Endothelial cell of umbilical vein (primary cell): ENCODE measurements at regions not wholly inside any gene's neighbourhood (a gene's known extent, or its start where the extent isn't known, plus 50 kb on each side); places are given as distances from the start of the nearest gene placed in this dataset.

Source experiments
- BruUV-seq: library from RNA; stranded (reverse); fragments of 400-500 nt; replicated peaks from 2 replicates; lab custom pipeline; 2021; lab: Mats Ljungman, UMichigan
- CTCF ChIA-PET: fragments of 300-600, 350-600 bp; sonication (Branson Sonifier 250); formaldehyde crosslinking; loops from one replicate; lab custom pipeline; 2021; ENCODE audit warnings: antibody characterized with exemption, inconsistent platforms; lab: Charles Lee
- POLR2A ChIA-PET: fragments of 300-600, 350-600 bp; sonication (Branson Sonifier 250); formaldehyde crosslinking; loops from one replicate; lab custom pipeline; 2021; ENCODE audit warnings: antibody characterized with exemption, inconsistent platforms; lab: Charles Lee
- DNase-seq: peaks from one replicate; pipeline ENCODE4 v3.0.0-alpha.2; 2011; ENCODE audit warnings: low read depth, low spot score
- FAIRE-seq: peaks from 2 replicates; lab custom pipeline; 2011; peaks lifted over from hg19 to GRCh38; lab: Jason Lieb, UNC
- H2AFZ ChIP-seq: 2 replicates; pipeline ENCODE4 v1.6.0; 2012; ENCODE audit warnings: low read depth, low read length, control low read depth, inconsistent platforms
- H3K27ac ChIP-seq: 2 replicates; pipeline ENCODE4 v1.5.1; 2011; ENCODE audit warnings: low read depth, mild to moderate bottlenecking, control low read depth, low read length, moderate library complexity; ENCODE audit not compliant: insufficient read depth
- H3K27me3 ChIP-seq, 2 experiments: 2 replicates each; pipeline versions ENCODE4 v1.6.0 to v1.6.1; 2011; ENCODE audit warnings: low read length in 2 of 2, mixed read lengths in 1 of 2; ENCODE audit not compliant: control insufficient read depth in 2 of 2, insufficient read depth in 2 of 2
- H3K36me3 ChIP-seq, 2 experiments: 2 replicates in 1 of 2; 3 replicates in 1 of 2; pipeline ENCODE4 v1.5.1; 2011; ENCODE audit warnings: low read length in 2 of 2, mild to moderate bottlenecking in 1 of 2, moderate library complexity in 1 of 2; ENCODE audit not compliant: control insufficient read depth in 2 of 2, insufficient read depth in 2 of 2; ENCODE audit errors: extremely low read depth in 1 of 2
- H3K4me1 ChIP-seq: 3 replicates; pipeline ENCODE4 v1.5.1; 2011; ENCODE audit warnings: mild to moderate bottlenecking, low read length; ENCODE audit not compliant: control insufficient read depth, insufficient read depth; ENCODE audit errors: extremely low read depth
- H3K4me2 ChIP-seq: 2 replicates; pipeline ENCODE4 v1.6.1; 2011; ENCODE audit warnings: low read length, control low read depth, mixed read lengths; ENCODE audit not compliant: insufficient read depth
- H3K4me3 ChIP-seq, 3 experiments: fragments of 200-600 bp in 1 of 3; sonication (generic), shearing (Covaris generic) in 1 of 3; replicated peaks in 1 of 3; 2 replicates each; pipeline ENCODE4 v1.5.1; 2011 to 2016; ENCODE audit warnings: control low read depth in 3 of 3, low read length in 3 of 3, mild to moderate bottlenecking in 2 of 3, inconsistent platforms in 1 of 3, low read depth in 1 of 3, moderate library complexity in 1 of 3; ENCODE audit not compliant: insufficient read depth in 1 of 3
- H3K79me2 ChIP-seq: 2 replicates; pipeline ENCODE4 v1.6.0; 2012; ENCODE audit warnings: low read length, inconsistent platforms; ENCODE audit not compliant: control insufficient read depth, insufficient read depth
- H3K9ac ChIP-seq: replicated peaks from 2 replicates; pipeline ENCODE3; 2011; ENCODE audit warnings: low read length, control low read depth; ENCODE audit not compliant: insufficient read depth; ENCODE audit errors: extremely low read depth
- H3K9me1 ChIP-seq: replicated peaks from 3 replicates; pipeline ENCODE4 v1.6.0; 2011; ENCODE audit warnings: mild to moderate bottlenecking, low read length; ENCODE audit not compliant: control insufficient read depth, insufficient read depth; ENCODE audit errors: extremely low read depth
- H3K9me3 ChIP-seq: replicated peaks from 2 replicates; pipeline ENCODE4 v1.5.1; 2012; ENCODE audit warnings: low read length, inconsistent platforms; ENCODE audit not compliant: control insufficient read depth, insufficient read depth
- H4K20me1 ChIP-seq: replicated peaks from 2 replicates; pipeline ENCODE3; 2011; ENCODE audit warnings: mild to moderate bottlenecking, low read length; ENCODE audit not compliant: control insufficient read depth, insufficient read depth; ENCODE audit errors: extremely low read depth
- CTCF ChIP-seq, 2 donors: IDR thresholded peaks; 1 replicate in 1 of 2; 2 replicates in 1 of 2; pipeline ENCODE4 v1.5.1; 2011; ENCODE audit warnings: low read length in 2 of 2, mild to moderate bottlenecking in 2 of 2, moderate library complexity in 2 of 2, control low read depth in 1 of 2, inconsistent platforms in 1 of 2, low read depth in 1 of 2; ENCODE audit not compliant: insufficient read depth in 1 of 2; ENCODE audit errors: extremely low read depth in 1 of 2
- EZH2 ChIP-seq: IDR thresholded peaks from 2 replicates; pipeline ENCODE4 v1.6.1; 2012; ENCODE audit warnings: borderline replicate concordance, low read depth, mild to moderate bottlenecking, moderate library complexity, low read length, inconsistent platforms; ENCODE audit not compliant: severe bottlenecking
- FOS ChIP-seq: IDR thresholded peaks from 2 replicates; pipeline ENCODE4 v1.6.1; 2011; ENCODE audit warnings: mild to moderate bottlenecking, low read length, moderate library complexity, borderline replicate concordance; ENCODE audit not compliant: insufficient read depth
- GATA2 ChIP-seq: IDR thresholded peaks from 2 replicates; pipeline ENCODE4 v1.7.0; 2011; ENCODE audit warnings: low read depth, mild to moderate bottlenecking, moderate library complexity, mixed read lengths, low read length; ENCODE audit not compliant: insufficient read length, insufficient read depth
- JUN ChIP-seq: IDR thresholded peaks from 2 replicates; pipeline ENCODE4 v1.6.1; 2011; ENCODE audit warnings: borderline replicate concordance, low read depth; ENCODE audit not compliant: insufficient read length, insufficient read depth
- MAX ChIP-seq: IDR thresholded peaks from 2 replicates; pipeline ENCODE4 v1.6.1; 2011; ENCODE audit not compliant: insufficient read depth, insufficient read length
- MYC ChIP-seq: IDR thresholded peaks from one replicate; pipeline ENCODE4 v1.6.1; 2011; ENCODE audit warnings: mild to moderate bottlenecking, low read depth, low read length
- POLR2A ChIP-seq: IDR thresholded peaks from 2 replicates; pipeline ENCODE4 v1.6.1; 2012; ENCODE audit warnings: low read depth, mild to moderate bottlenecking, control low read depth, low read length
- POLR2AphosphoS5 ChIP-seq: IDR thresholded peaks from 2 replicates; pipeline ENCODE4 v1.6.1; 2012; ENCODE audit warnings: low read depth, mild to moderate bottlenecking, control low read depth, low read length, moderate library complexity; ENCODE audit not compliant: insufficient read depth
- dilution Hi-C: fragments of 300-500 bp; cut with MboI; formaldehyde crosslinking; loops from one replicate; pipeline ENCODE4 v1.15.0; 2019; ENCODE audit warnings: low sequenced_read_pairs; ENCODE audit not compliant: extremely low pct_ligation_motif_present
- intact Hi-C: fragments of 100-400 bp; cut with micrococcal nuclease; formaldehyde crosslinking; loops from one replicate; pipeline ENCODE4 v1.10.0; 2022

DNA sequence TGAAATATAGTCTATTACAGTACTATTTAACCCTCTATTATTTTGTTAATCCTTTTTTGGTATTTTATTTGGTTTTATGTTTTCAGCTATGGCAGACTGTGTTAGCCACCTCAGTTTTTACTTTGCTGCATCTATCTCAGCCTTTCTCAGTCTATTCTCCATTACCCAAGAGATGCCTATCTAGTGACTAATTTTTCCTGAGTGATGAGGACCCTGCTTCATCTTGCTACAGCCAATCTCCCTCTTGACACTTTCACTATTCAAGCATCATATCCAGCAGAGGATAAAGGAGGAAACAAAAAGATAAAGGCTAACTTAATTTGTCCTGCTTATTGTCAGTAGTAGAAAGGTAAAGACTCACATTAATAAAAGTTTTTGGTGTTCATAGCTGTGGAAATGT is 141.8 kb upstream of the NECTIN3 start:
- Histone ChIP-seq H3K27ac (no peak overlapping the region), H3K9me3 (no peaks in the 10 kb centered on the region), H3K4me2 (no peak overlapping the region), H2AFZ (no peak overlapping the region), H3K9ac (no peak overlapping the region), H3K27me3 (no peaks in the 10 kb centered on the region), H3K79me2 (no peaks in the 10 kb centered on the region), H3K36me3 (no peaks in the 10 kb centered on the region), H3K4me3 (no peak overlapping the region), H3K9me1 (no peaks in the 10 kb centered on the region), H4K20me1 (no peaks in the 10 kb centered on the region), H3K4me1 (no peaks in the 10 kb centered on the region)
- DNase-seq (no peak), FAIRE-seq (no peak)
- ChIA-PET POLR2A (no interaction called here), CTCF (interaction anchor here (1.0 kb wide), 1 partner anchor 21 kb away, joined by 3 read pairs; no protein-coding TSS in a partner anchor)
- no TSS peak for BruUV-seq
- dilution Hi-C loops (no loop called here), intact Hi-C loops (no loop called here)
- TF ChIP-seq MYC, result no peak

- Histone ChIP-seq H3K9me3 (no peaks in the 10 kb centered on the region), H3K4me3 (no peak overlapping the region), H3K9me1 (no peaks in the 10 kb centered on the region), H3K4me2 (no peak overlapping the region), H3K9ac (no peak overlapping the region), H3K27ac (no peak overlapping the region), H4K20me1 (no peaks in the 10 kb centered on the region), H3K4me1 (no peaks in the 10 kb centered on the region), H3K36me3 (no peaks in the 10 kb centered on the region), H3K27me3 (no peaks in the 10 kb centered on the region), H2AFZ (no peak overlapping the region), H3K79me2 (no peaks in the 10 kb centered on the region)
- no peak for FAIRE-seq
- CTCF ChIA-PET, result interaction anchor here (0.7 kb wide), 1 partner anchor 9 kb away, joined by 4 read pairs; no protein-coding TSS in a partner anchor
- POLR2A ChIA-PET, result no interaction called here
- no TSS peak for BruUV-seq
- TF ChIP-seq MAX, result no peak
- TF ChIP-seq POLR2A, result no peak
- TF ChIP-seq POLR2AphosphoS5, result no peak
- no peak for TF ChIP-seq CTCF (IDR thresholded peaks at IDR 0.05; ENCODE audit: extremely low read depth in 1 of 2, insufficient read depth in 1 of 2, low read depth in 1 of 2, low read length in 2 of 2)
- TF ChIP-seq FOS, result no peak
- TF ChIP-seq MYC, result no peak
- no peak for TF ChIP-seq EZH2
- TF ChIP-seq JUN, result no peak
- TF ChIP-seq GATA2, result no peak
- DNase-seq, result no peak
- intact Hi-C loops (no loop called here), dilution Hi-C loops (no loop called here)
Measured at GRCh38 chr3:110932567-110932966, 139.0 kb upstream of the NECTIN3 start.
